Neural progenitor cell (in vitro differentiated cells): ENCODE measurements at regions not wholly inside any gene's neighbourhood (a gene's known extent, or its start where the extent isn't known, plus 50 kb on each side); places are given as distances from the start of the nearest gene placed in this dataset.

Experiments
- DNase-seq: peaks from one replicate; pipeline ENCODE4 v3.0.0-alpha.2; 2016; ENCODE audit warnings: low spot score
- H2AFZ ChIP-seq: fragments of 200-600 bp; sonication (generic); replicated peaks from 2 replicates; pipeline ENCODE4 v1.6.1; 2016; ENCODE audit warnings: antibody characterized with exemption
- H3F3A ChIP-seq: fragments of 200-600 bp; sonication (generic); 2 replicates; pipeline ENCODE4 v1.6.1; 2016; ENCODE audit warnings: antibody characterized with exemption, low read depth
- H3K27ac ChIP-seq: fragments of 200-600 bp; sonication (generic); 2 replicates; pipeline ENCODE4 v1.5.1; 2016; ENCODE audit warnings: mild to moderate bottlenecking
- H3K27me3 ChIP-seq: fragments of 200-600 bp; sonication (generic); 2 replicates; pipeline ENCODE4 v1.6.1; 2016; ENCODE audit warnings: mild to moderate bottlenecking, moderate library complexity
- H3K36me3 ChIP-seq: fragments of 200-600 bp; sonication (generic); 2 replicates; pipeline ENCODE4 v1.5.1; 2016
- H3K4me1 ChIP-seq: fragments of 200-600 bp; sonication (generic); 2 replicates; pipeline ENCODE4 v1.6.1; 2016; ENCODE audit warnings: mixed run types
- H3K4me2 ChIP-seq: fragments of 200-600 bp; sonication (generic); 2 replicates; pipeline ENCODE4 v1.6.1; 2016
- H3K4me3 ChIP-seq: fragments of 200-600 bp; sonication (generic); 2 replicates; pipeline ENCODE4 v1.5.1; 2016
- H3K79me2 ChIP-seq: fragments of 200-600 bp; sonication (generic); 2 replicates; pipeline ENCODE4 v1.6.1; 2016; ENCODE audit warnings: low read depth
- H3K9ac ChIP-seq: fragments of 200-600 bp; sonication (generic); 2 replicates; pipeline ENCODE4 v1.6.1; 2016
- H3K9me3 ChIP-seq: fragments of 200-600 bp; sonication (generic); 2 replicates; pipeline ENCODE4 v1.5.1; 2016; ENCODE audit warnings: low read depth
- H4K20me1 ChIP-seq: fragments of 200-600 bp; sonication (generic); 2 replicates; pipeline ENCODE4 v1.6.1; 2016; ENCODE audit warnings: low read depth
- H3K27ac Mint-ChIP-seq: 3 replicates; pipeline ENCODE4 v1.8.0; 2021; ENCODE audit warnings: mixed read lengths
- H3K27me3 Mint-ChIP-seq: 2 replicates; pipeline ENCODE4 v1.8.0; 2022; ENCODE audit warnings: low read depth, mild to moderate bottlenecking, inconsistent platforms, moderate library complexity, mixed read lengths; ENCODE audit not compliant: insufficient read depth
- H3K36me3 Mint-ChIP-seq: 3 replicates; pipeline ENCODE4 v1.8.0; 2021; ENCODE audit warnings: mixed read lengths
- H3K4me1 Mint-ChIP-seq: 3 replicates; pipeline ENCODE4 v1.8.0; 2021; ENCODE audit warnings: mixed read lengths
- H3K4me3 Mint-ChIP-seq: 3 replicates; pipeline ENCODE4 v1.8.0; 2021; ENCODE audit warnings: mild to moderate bottlenecking, moderate library complexity, mixed read lengths
- H3K9me3 Mint-ChIP-seq: 3 replicates; pipeline ENCODE4 v1.8.0; 2020; ENCODE audit warnings: mixed read lengths
- CTCF ChIP-seq: fragments of 200-600 bp; sonication (generic); IDR thresholded peaks from 2 replicates; pipeline ENCODE4 v1.5.1; 2017; ENCODE audit warnings: antibody characterized with exemption, mild to moderate bottlenecking
- EZH2 ChIP-seq: fragments of 200-600 bp; sonication (generic); IDR thresholded peaks from 2 replicates; pipeline ENCODE4 v1.6.1; 2017; ENCODE audit warnings: antibody characterized with exemption, mild to moderate bottlenecking, moderate library complexity
- EZH2phosphoT487 ChIP-seq: fragments of 200-600 bp; sonication (generic); IDR thresholded peaks from 2 replicates; pipeline ENCODE4 v1.6.1; 2017; ENCODE audit warnings: antibody characterized with exemption

DNA sequence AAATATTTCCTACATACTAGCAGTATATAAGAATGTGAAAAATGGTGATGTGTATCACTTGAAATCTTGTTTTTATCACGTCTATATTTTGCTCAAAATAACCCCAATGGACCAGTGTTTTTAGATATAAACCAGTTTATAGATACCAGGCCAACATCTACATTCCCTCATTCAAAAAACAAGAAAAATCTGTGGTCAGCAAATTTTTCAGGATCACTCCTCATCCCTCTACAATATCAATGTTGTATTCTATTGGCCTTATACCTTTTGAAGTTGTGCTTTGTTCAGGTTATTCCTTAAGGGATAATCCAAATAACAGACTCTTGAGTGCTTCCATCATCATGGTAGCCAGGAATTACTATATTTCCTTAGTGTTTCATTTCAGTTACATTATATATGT, 332.9 kb upstream of the ARRDC4 start:
- H3K9me3 ChIP-seq = no peaks in the 10 kb centered on the region
- H3K4me1 Mint-ChIP-seq = no peaks in the 10 kb centered on the region
- H3K4me3 ChIP-seq = no peak overlapping the region
- no peak overlapping the region for H3K4me2 ChIP-seq
- H3K9me3 Mint-ChIP-seq = no peaks in the 10 kb centered on the region
- no peaks in the 10 kb centered on the region for H3K79me2 ChIP-seq
- peaks cover 4% of the 10 kb centered on the region for H3K27me3 Mint-ChIP-seq
- H3K27ac ChIP-seq = no peak overlapping the region
- no peak overlapping the region for H3K4me3 Mint-ChIP-seq
- no peak overlapping the region for H2AFZ ChIP-seq
- no peaks in the 10 kb centered on the region for H3K36me3 ChIP-seq
- H3K4me1 ChIP-seq = no peaks in the 10 kb centered on the region
- no peak overlapping the region for H3K9ac ChIP-seq
- TF ChIP-seq CTCF = no peak
- no peak for TF ChIP-seq EZH2
- TF ChIP-seq EZH2phosphoT487 = no peak
- H3K27ac Mint-ChIP-seq = no peak overlapping the region
- H3K27me3 ChIP-seq = no peaks in the 10 kb centered on the region
- H3F3A ChIP-seq = no peaks in the 10 kb centered on the region
- DNase-seq = no peak
- H4K20me1 ChIP-seq = no peaks in the 10 kb centered on the region
- no peaks in the 10 kb centered on the region for H3K36me3 Mint-ChIP-seq

DNA sequence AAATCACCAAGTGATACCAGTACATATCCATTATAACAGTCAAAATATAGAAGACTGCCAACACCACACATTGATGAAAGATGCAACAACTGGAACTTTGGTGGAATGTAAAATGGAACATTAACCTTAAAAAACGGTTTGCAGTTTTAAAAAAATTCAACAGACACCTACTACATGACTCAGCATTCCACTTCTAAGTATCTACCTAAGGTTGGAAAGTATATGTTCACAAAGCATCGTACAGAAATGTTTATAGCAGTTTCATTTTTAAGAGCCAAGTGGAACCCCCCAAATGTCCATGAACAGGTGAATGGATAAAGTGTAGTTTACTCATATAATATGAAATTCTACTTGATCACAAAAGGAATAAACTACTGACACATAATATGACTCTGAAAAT, 314.7 kb upstream of the ARRDC4 start:
- Histone ChIP-seq H3K9me3 (no peaks in the 10 kb centered on the region), H3K27ac (no peak overlapping the region), H3F3A (no peaks in the 10 kb centered on the region), H3K27me3 (no peaks in the 10 kb centered on the region), H3K79me2 (no peaks in the 10 kb centered on the region), H3K36me3 (no peaks in the 10 kb centered on the region), H3K4me2 (no peak overlapping the region), H2AFZ (no peak overlapping the region), H3K9ac (no peak overlapping the region), H4K20me1 (no peaks in the 10 kb centered on the region), H3K4me1 (no peaks in the 10 kb centered on the region), H3K4me3 (no peak overlapping the region)
- no peaks in the 10 kb centered on the region for H3K36me3 Mint-ChIP-seq
- no peaks in the 10 kb centered on the region for H3K27me3 Mint-ChIP-seq
- TF ChIP-seq CTCF (no peak), EZH2 (no peak), EZH2phosphoT487 (no peak)
- H3K4me3 Mint-ChIP-seq = no peak overlapping the region
- no peak for DNase-seq
- H3K27ac Mint-ChIP-seq = no peak overlapping the region
- no peaks in the 10 kb centered on the region for H3K9me3 Mint-ChIP-seq
- H3K4me1 Mint-ChIP-seq = no peaks in the 10 kb centered on the region

DNA sequence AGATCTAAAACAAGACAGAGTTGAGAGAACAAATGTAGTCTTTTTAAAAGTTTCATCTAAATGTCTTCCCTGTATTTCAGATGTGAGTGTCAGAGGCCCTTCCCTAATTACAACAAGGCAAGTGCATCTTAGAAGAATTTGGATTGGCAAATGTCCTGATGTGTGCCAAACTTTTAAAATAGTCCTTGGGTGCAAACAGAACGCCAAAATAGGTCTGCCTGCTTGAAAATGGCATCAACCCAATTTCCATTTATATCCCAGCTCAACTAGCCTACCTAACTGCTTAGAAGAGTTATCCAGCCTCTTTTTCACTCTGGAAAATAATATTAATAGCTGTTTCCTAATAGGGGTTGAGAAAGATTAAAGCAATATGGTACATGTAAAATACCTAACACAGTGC, 311.8 kb upstream of the ARRDC4 start:
- Histone ChIP-seq H3K36me3 (no peaks in the 10 kb centered on the region), H3K79me2 (no peaks in the 10 kb centered on the region), H3K9me3 (no peaks in the 10 kb centered on the region), H3F3A (no peaks in the 10 kb centered on the region), H3K4me1 (peaks cover 10% of the 10 kb centered on the region), H3K9ac (no peak overlapping the region), H3K27me3 (peaks cover 24% of the 10 kb centered on the region), H3K4me3 (no peak overlapping the region), H3K4me2 (no peak overlapping the region), H3K27ac (no peak overlapping the region), H2AFZ (no peak overlapping the region), H4K20me1 (no peaks in the 10 kb centered on the region)
- Mint-ChIP-seq H3K27ac (no peak overlapping the region), H3K9me3 (no peaks in the 10 kb centered on the region), H3K4me1 (peaks cover 11% of the 10 kb centered on the region), H3K4me3 (no peak overlapping the region), H3K36me3 (no peaks in the 10 kb centered on the region), H3K27me3 (peaks cover 8% of the 10 kb centered on the region)
- no peak for DNase-seq
- TF ChIP-seq EZH2phosphoT487 (no peak), CTCF (no peak)

DNA sequence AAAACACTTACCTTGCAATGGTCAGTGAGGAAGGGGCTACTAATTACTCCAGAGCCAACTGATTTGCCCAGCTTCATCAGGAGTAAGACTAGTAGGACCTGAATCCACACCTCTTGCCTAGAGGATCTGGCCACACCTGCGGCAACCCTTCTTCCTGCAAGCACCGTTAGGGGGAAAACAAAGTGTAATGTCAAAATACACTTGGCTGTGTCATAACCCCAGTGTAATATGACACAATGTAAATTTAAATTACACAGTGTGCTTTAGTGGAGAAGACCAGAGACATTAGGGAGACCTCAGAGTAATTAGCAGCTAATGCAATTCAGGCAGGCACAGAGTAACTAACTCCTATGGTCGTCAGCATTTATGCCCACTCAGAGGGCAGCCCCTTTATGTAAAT, 308.5 kb upstream of the ARRDC4 start:
- no peaks in the 10 kb centered on the region for H3K9me3 ChIP-seq
- no peak for DNase-seq
- no peaks in the 10 kb centered on the region for H3K36me3 ChIP-seq
- no peak overlapping the region for H3K4me3 ChIP-seq
- peaks cover 34% of the 10 kb centered on the region for H3K27me3 ChIP-seq
- TF ChIP-seq CTCF = no peak
- no peak for TF ChIP-seq EZH2phosphoT487
- no peak for TF ChIP-seq EZH2
- no peaks in the 10 kb centered on the region for H4K20me1 ChIP-seq
- H3K27ac Mint-ChIP-seq = no peak overlapping the region
- H3K9me3 Mint-ChIP-seq = no peaks in the 10 kb centered on the region
- H3F3A ChIP-seq = no peaks in the 10 kb centered on the region
- H2AFZ ChIP-seq = no peak overlapping the region
- no peak overlapping the region for H3K4me2 ChIP-seq
- peaks cover 14% of the 10 kb centered on the region for H3K4me1 ChIP-seq
- H3K27ac ChIP-seq = no peak overlapping the region
- no peaks in the 10 kb centered on the region for H3K36me3 Mint-ChIP-seq
- H3K4me1 Mint-ChIP-seq = peaks cover 20% of the 10 kb centered on the region
- no peaks in the 10 kb centered on the region for H3K79me2 ChIP-seq
- H3K4me3 Mint-ChIP-seq = peak overlapping the region; percentile 79
- H3K9ac ChIP-seq = no peak overlapping the region
- H3K27me3 Mint-ChIP-seq = peaks cover 8% of the 10 kb centered on the region
